SJCRH30 (cell line): ENCODE measurements at regions not wholly inside any gene's neighbourhood (a gene's known extent, or its start where the extent isn't known, plus 50 kb on each side); places are given as distances from the start of the nearest gene placed in this dataset.

Experiments
- DNase-seq, 2 experiments: peaks; one replicate each; pipeline ENCODE4 v3.0.0-alpha.2; 2015 to 2020
- H3K27ac ChIP-seq: fragments of 250-450 bp; sonication (Bioruptor Pico); 2 replicates; pipeline ENCODE4 v1.5.1; 2020; ENCODE audit warnings: mild to moderate bottlenecking, moderate library complexity
- H3K27me3 ChIP-seq: fragments of 250-450 bp; sonication (Bioruptor Pico); 2 replicates; pipeline ENCODE4 v1.5.1; 2020; ENCODE audit warnings: mild to moderate bottlenecking, moderate library complexity
- H3K36me3 ChIP-seq: fragments of 250-450 bp; sonication (Bioruptor Pico); 2 replicates; pipeline ENCODE4 v1.5.1; 2020; ENCODE audit warnings: mild to moderate bottlenecking, moderate library complexity
- H3K4me1 ChIP-seq: fragments of 250-450 bp; sonication (Bioruptor Pico); 2 replicates; pipeline ENCODE4 v1.5.1; 2020; ENCODE audit warnings: mild to moderate bottlenecking, moderate library complexity
- H3K4me3 ChIP-seq: fragments of 250-450 bp; sonication (Bioruptor Pico); 2 replicates; pipeline ENCODE4 v1.5.1; 2020; ENCODE audit warnings: mild to moderate bottlenecking, moderate library complexity
- H3K9me3 ChIP-seq: fragments of 250-450 bp; sonication (Bioruptor Pico); replicated peaks from 2 replicates; pipeline ENCODE4 v1.5.1; 2020; ENCODE audit warnings: mild to moderate bottlenecking, moderate library complexity

GRCh38 chr9:89796606-89797005 lies 191.8 kb downstream of the GADD45G start:
- DNase-seq, result no peak
- H3K4me3 ChIP-seq, result no peak overlapping the region
- H3K4me1 ChIP-seq, result peaks cover 4% of the 10 kb centered on the region; the same call in 1 of the 2 replicates

GRCh38 chr9:89797255-89797654 lies 192.4 kb downstream of the GADD45G start:
- peaks cover 4% of the 10 kb centered on the region; the same call in 1 of the 2 replicates for H3K4me1 ChIP-seq
- H3K36me3 ChIP-seq, result no peaks in the 10 kb centered on the region
- no peak overlapping the region for H3K27ac ChIP-seq
- no peaks in the 10 kb centered on the region for H3K27me3 ChIP-seq
- no peak overlapping the region for H3K4me3 ChIP-seq
- H3K9me3 ChIP-seq, result no peaks in the 10 kb centered on the region
- DNase-seq, result no peak

More at GRCh38 chr9:89796606-89797005, 191.8 kb downstream of the GADD45G start:
- Histone ChIP-seq H3K36me3 (no peaks in the 10 kb centered on the region), H3K9me3 (no peaks in the 10 kb centered on the region), H3K27ac (no peak overlapping the region), H3K27me3 (no peaks in the 10 kb centered on the region)

- Histone ChIP-seq H3K27me3 (no peaks in the 10 kb centered on the region), H3K27ac (no peak overlapping the region), H3K4me3 (no peak overlapping the region), H3K9me3 (no peaks in the 10 kb centered on the region), H3K36me3 (no peaks in the 10 kb centered on the region), H3K4me1 (peaks cover 4% of the 10 kb centered on the region; the same call in 1 of the 2 replicates)
- DNase-seq, result no peak
Observed at GRCh38 chr9:89797937-89798455, 193.2 kb downstream of the GADD45G start.

GRCh38 chr9:89798547-89799120 lies 193.8 kb downstream of the GADD45G start:
- Histone ChIP-seq H3K4me1 (peaks cover 4% of the 10 kb centered on the region; the same call in 1 of the 2 replicates), H3K36me3 (no peaks in the 10 kb centered on the region), H3K9me3 (no peaks in the 10 kb centered on the region), H3K4me3 (no peak overlapping the region), H3K27ac (no peak overlapping the region), H3K27me3 (no peaks in the 10 kb centered on the region)
- DNase-seq, result no peak

- Histone ChIP-seq H3K9me3 (no peaks in the 10 kb centered on the region), H3K27ac (no peak overlapping the region), H3K36me3 (no peaks in the 10 kb centered on the region), H3K27me3 (no peaks in the 10 kb centered on the region), H3K4me1 (peaks cover 4% of the 10 kb centered on the region; the same call in 1 of the 2 replicates), H3K4me3 (no peak overlapping the region)
- DNase-seq, result no peak
Observed at GRCh38 chr9:89799221-89799620, 194.4 kb downstream of the GADD45G start.

GRCh38 chr9:89799766-89800165 lies 195.0 kb downstream of the GADD45G start:
- Histone ChIP-seq H3K27me3 (no peaks in the 10 kb centered on the region), H3K4me1 (peaks cover 4% of the 10 kb centered on the region; the same call in 1 of the 2 replicates), H3K9me3 (no peaks in the 10 kb centered on the region), H3K27ac (no peak overlapping the region), H3K4me3 (no peak overlapping the region), H3K36me3 (no peaks in the 10 kb centered on the region)
- DNase-seq, result no peak

- Histone ChIP-seq H3K27ac (no peak overlapping the region), H3K9me3 (no peaks in the 10 kb centered on the region), H3K4me1 (peaks cover 15% of the 10 kb centered on the region; the same call in 1 of the 2 replicates), H3K27me3 (no peaks in the 10 kb centered on the region), H3K4me3 (no peak overlapping the region), H3K36me3 (no peaks in the 10 kb centered on the region)
- no peak for DNase-seq
Observed at GRCh38 chr9:89801341-89801740, 196.5 kb downstream of the GADD45G start.

- H3K27ac ChIP-seq, result no peak overlapping the region
- H3K4me1 ChIP-seq, result peaks cover 15% of the 10 kb centered on the region; the same call in 1 of the 2 replicates
- H3K9me3 ChIP-seq, result no peaks in the 10 kb centered on the region
- no peak overlapping the region for H3K4me3 ChIP-seq
- H3K36me3 ChIP-seq, result no peaks in the 10 kb centered on the region
- no peak for DNase-seq
- H3K27me3 ChIP-seq, result no peaks in the 10 kb centered on the region
Observed at GRCh38 chr9:89801742-89802670, 197.2 kb downstream of the GADD45G start.

GRCh38 chr9:89802781-89803355 lies 198.1 kb downstream of the GADD45G start:
- Histone ChIP-seq H3K27me3 (no peaks in the 10 kb centered on the region), H3K9me3 (no peaks in the 10 kb centered on the region), H3K4me1 (peaks cover 17% of the 10 kb centered on the region), H3K27ac (no peak overlapping the region), H3K4me3 (no peak overlapping the region), H3K36me3 (no peaks in the 10 kb centered on the region)
- DNase-seq, result no peak

- H3K27me3 ChIP-seq, result no peaks in the 10 kb centered on the region
- peaks cover 22% of the 10 kb centered on the region for H3K4me1 ChIP-seq
- H3K4me3 ChIP-seq, result no peak overlapping the region
- DNase-seq, result no peak
- H3K27ac ChIP-seq, result no peak overlapping the region
- H3K36me3 ChIP-seq, result no peaks in the 10 kb centered on the region
- H3K9me3 ChIP-seq, result no peaks in the 10 kb centered on the region
Observed at GRCh38 chr9:89803403-89803802, 198.6 kb downstream of the GADD45G start.

GRCh38 chr9:89804766-89805531 lies 200.1 kb downstream of the GADD45G start:
- Histone ChIP-seq H3K4me3 (no peak overlapping the region), H3K27me3 (no peaks in the 10 kb centered on the region), H3K4me1 (peaks cover 26% of the 10 kb centered on the region), H3K9me3 (no peaks in the 10 kb centered on the region), H3K27ac (no peak overlapping the region), H3K36me3 (no peaks in the 10 kb centered on the region)
- DNase-seq, result no peak

- Histone ChIP-seq H3K4me3 (no peak overlapping the region), H3K27me3 (no peaks in the 10 kb centered on the region), H3K4me1 (peaks cover 34% of the 10 kb centered on the region), H3K27ac (no peak overlapping the region), H3K36me3 (no peaks in the 10 kb centered on the region), H3K9me3 (no peaks in the 10 kb centered on the region)
- peak in 1 of 2 experiments; percentile 50 for DNase-seq
Observed at GRCh38 chr9:89805571-89806292, 200.9 kb downstream of the GADD45G start.

- H3K27me3 ChIP-seq, result no peaks in the 10 kb centered on the region
- no peak for DNase-seq
- H3K4me3 ChIP-seq, result no peak overlapping the region
- no peak overlapping the region for H3K27ac ChIP-seq
- no peaks in the 10 kb centered on the region for H3K36me3 ChIP-seq
- peaks cover 41% of the 10 kb centered on the region for H3K4me1 ChIP-seq
- H3K9me3 ChIP-seq, result no peaks in the 10 kb centered on the region
Observed at GRCh38 chr9:89806371-89807100, 201.7 kb downstream of the GADD45G start.
